ENCODE measurements at regions not wholly inside any gene's neighbourhood (a gene's known extent, or its start where the extent isn't known, plus 50 kb on each side); places are given as distances from the start of the nearest gene placed in this dataset.
A peak's percentile ranks its signal among the peaks of the same experiment; 100 is the strongest.

- Histone ChIP-seq H3K27me3 (ENCODE audit: insufficient read depth) (no peaks in the 10 kb centered on the region), H3F3A (replicated peaks; ENCODE audit: low read depth) (no peaks in the 10 kb centered on the region), H3K4me3 (no peak overlapping the region), H3K79me2 (replicated peaks; ENCODE audit: insufficient read depth) (no peaks in the 10 kb centered on the region), H2AFZ (no peak overlapping the region), H4K20me1 (replicated peaks; ENCODE audit: insufficient read depth) (no peaks in the 10 kb centered on the region), H3K36me3 (ENCODE audit: insufficient read depth) (no peaks in the 10 kb centered on the region), H3K27ac (ENCODE audit: low read depth) (no peak overlapping the region), H3K4me2 (no peak overlapping the region), H3K4me1 (ENCODE audit: insufficient read depth) (no peaks in the 10 kb centered on the region), H3K9me2 (ENCODE audit: insufficient read depth) (no peaks in the 10 kb centered on the region)
- Mint-ChIP-seq H3K36me3 (ENCODE audit: low read depth) (no peaks in the 10 kb centered on the region), H3K27me3 (ENCODE audit: insufficient read depth, low read depth, poor library complexity) (no peaks in the 10 kb centered on the region), H3K9me3 (no peaks in the 10 kb centered on the region), H3K4me3 (no peak overlapping the region), H3K27ac (no peak overlapping the region), H3K4me1 (no peaks in the 10 kb centered on the region)
- DNase-seq (ENCODE audit: low spot score) (no peak), ATAC-seq (no peak)
- TF ChIP-seq, protein P1, sequence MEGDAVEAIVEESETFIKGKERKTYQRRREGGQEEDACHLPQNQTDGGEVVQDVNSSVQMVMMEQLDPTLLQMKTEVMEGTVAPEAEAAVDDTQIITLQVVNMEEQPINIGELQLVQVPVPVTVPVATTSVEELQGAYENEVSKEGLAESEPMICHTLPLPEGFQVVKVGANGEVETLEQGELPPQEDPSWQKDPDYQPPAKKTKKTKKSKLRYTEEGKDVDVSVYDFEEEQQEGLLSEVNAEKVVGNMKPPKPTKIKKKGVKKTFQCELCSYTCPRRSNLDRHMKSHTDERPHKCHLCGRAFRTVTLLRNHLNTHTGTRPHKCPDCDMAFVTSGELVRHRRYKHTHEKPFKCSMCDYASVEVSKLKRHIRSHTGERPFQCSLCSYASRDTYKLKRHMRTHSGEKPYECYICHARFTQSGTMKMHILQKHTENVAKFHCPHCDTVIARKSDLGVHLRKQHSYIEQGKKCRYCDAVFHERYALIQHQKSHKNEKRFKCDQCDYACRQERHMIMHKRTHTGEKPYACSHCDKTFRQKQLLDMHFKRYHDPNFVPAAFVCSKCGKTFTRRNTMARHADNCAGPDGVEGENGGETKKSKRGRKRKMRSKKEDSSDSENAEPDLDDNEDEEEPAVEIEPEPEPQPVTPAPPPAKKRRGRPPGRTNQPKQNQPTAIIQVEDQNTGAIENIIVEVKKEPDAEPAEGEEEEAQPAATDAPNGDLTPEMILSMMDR (conservative IDR thresholded peaks at IDR 0.05; ENCODE audit: low read depth in 2 of 2), result no peak
- TF ChIP-seq JUNB (IDR thresholded peaks at IDR 0.05; ENCODE audit: unreplicated experiment) (no peak), ZNF331 (CRISPR knock-in tag; IDR thresholded peaks at IDR 0.05; ENCODE audit: low read depth) (no peak), STAT1 (IDR thresholded peaks at IDR 0.05; ENCODE audit: unreplicated experiment) (no peak), CREB1 (CRISPR knock-in tag; IDR thresholded peaks at IDR 0.05; ENCODE audit: low read depth) (no peak), POLR2AphosphoS5 (IDR thresholded peaks at IDR 0.05; ENCODE audit: low read depth) (no peak), ZNF114 (CRISPR knock-in tag; IDR thresholded peaks at IDR 0.05) (no peak)
Observed at GRCh38 chr4:14157262-14157661, 529.7 kb upstream of the BOD1L1 start.

DNA sequence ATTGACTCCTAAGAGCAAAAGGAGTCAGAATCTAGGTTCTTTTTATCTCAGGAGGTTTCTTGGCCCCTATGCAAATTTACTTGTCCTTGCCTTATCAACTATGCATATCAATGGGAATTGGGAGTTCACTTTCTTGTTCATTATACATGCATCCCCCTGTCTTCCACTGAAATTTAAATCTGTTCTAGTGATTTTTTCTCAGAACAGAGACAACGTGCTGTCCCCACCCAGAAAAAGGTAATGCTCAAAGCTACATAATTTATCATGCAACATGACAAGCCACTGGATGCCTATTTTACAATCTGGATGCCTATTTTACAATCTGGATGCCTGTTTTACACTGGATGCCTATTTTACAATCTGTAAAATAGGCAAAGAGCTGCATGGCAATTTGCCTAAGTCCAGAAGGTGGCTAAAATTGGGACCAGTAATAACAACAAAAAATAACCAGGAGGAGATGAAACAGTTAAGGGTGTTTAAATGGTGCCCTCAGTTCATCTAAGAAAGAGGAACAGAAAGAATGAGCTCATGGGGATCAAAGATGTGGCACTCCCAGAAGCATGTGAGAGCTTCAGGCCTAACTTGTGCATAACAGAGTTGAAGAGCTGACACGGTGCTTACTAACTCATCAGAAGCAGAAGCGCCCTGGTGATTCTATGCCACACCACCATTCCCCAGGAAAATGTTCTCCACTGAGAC lies 537.8 kb upstream of the BOD1L1 start:
- Histone ChIP-seq H3K9me2 (ENCODE audit: insufficient read depth) (no peaks in the 10 kb centered on the region), H3K4me2 (no peak overlapping the region), H3K36me3 (ENCODE audit: insufficient read depth) (no peaks in the 10 kb centered on the region), H2AFZ (peak overlapping the region; percentile 17; the same call in 1 of the 2 replicates), H3K79me2 (replicated peaks; ENCODE audit: insufficient read depth) (no peaks in the 10 kb centered on the region), H3K27me3 (ENCODE audit: insufficient read depth) (no peaks in the 10 kb centered on the region), H3F3A (replicated peaks; ENCODE audit: low read depth) (no peaks in the 10 kb centered on the region), H3K4me1 (ENCODE audit: insufficient read depth) (peaks cover 18% of the 10 kb centered on the region), H3K4me3 (no peak overlapping the region), H4K20me1 (replicated peaks; ENCODE audit: insufficient read depth) (no peaks in the 10 kb centered on the region), H3K27ac (ENCODE audit: low read depth) (no peak overlapping the region)
- Mint-ChIP-seq H3K4me3 (no peak overlapping the region), H3K27ac (no peak overlapping the region), H3K27me3 (ENCODE audit: insufficient read depth, low read depth, poor library complexity) (no peaks in the 10 kb centered on the region), H3K36me3 (ENCODE audit: low read depth) (no peaks in the 10 kb centered on the region), H3K4me1 (peaks cover 9% of the 10 kb centered on the region), H3K9me3 (no peaks in the 10 kb centered on the region)
- no peak for DNase-seq (ENCODE audit: low spot score)
- no peak for ATAC-seq
- TF ChIP-seq EZH2phosphoT487 (IDR thresholded peaks at IDR 0.05; ENCODE audit: unreplicated experiment) (no peak), ZNF114 (CRISPR knock-in tag; IDR thresholded peaks at IDR 0.05) (no peak), POLR2AphosphoS5 (IDR thresholded peaks at IDR 0.05; ENCODE audit: low read depth) (no peak), EZH2 (IDR thresholded peaks at IDR 0.05; ENCODE audit: low read depth, unreplicated experiment) (no peak), JUNB (IDR thresholded peaks at IDR 0.05; ENCODE audit: unreplicated experiment) (no peak)
- TF ChIP-seq, protein P2, sequence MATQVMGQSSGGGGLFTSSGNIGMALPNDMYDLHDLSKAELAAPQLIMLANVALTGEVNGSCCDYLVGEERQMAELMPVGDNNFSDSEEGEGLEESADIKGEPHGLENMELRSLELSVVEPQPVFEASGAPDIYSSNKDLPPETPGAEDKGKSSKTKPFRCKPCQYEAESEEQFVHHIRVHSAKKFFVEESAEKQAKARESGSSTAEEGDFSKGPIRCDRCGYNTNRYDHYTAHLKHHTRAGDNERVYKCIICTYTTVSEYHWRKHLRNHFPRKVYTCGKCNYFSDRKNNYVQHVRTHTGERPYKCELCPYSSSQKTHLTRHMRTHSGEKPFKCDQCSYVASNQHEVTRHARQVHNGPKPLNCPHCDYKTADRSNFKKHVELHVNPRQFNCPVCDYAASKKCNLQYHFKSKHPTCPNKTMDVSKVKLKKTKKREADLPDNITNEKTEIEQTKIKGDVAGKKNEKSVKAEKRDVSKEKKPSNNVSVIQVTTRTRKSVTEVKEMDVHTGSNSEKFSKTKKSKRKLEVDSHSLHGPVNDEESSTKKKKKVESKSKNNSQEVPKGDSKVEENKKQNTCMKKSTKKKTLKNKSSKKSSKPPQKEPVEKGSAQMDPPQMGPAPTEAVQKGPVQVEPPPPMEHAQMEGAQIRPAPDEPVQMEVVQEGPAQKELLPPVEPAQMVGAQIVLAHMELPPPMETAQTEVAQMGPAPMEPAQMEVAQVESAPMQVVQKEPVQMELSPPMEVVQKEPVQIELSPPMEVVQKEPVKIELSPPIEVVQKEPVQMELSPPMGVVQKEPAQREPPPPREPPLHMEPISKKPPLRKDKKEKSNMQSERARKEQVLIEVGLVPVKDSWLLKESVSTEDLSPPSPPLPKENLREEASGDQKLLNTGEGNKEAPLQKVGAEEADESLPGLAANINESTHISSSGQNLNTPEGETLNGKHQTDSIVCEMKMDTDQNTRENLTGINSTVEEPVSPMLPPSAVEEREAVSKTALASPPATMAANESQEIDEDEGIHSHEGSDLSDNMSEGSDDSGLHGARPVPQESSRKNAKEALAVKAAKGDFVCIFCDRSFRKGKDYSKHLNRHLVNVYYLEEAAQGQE (IDR thresholded peaks at IDR 0.05; ENCODE audit: unreplicated experiment), result no peak

All from GM23338 (cell line).